ENCODE measurements at regions not wholly inside any gene's neighbourhood (a gene's known extent, or its start where the extent isn't known, plus 50 kb on each side); places are given as distances from the start of the nearest gene placed in this dataset.
A peak's percentile ranks its signal among the peaks of the same experiment; 100 is the strongest.
"Not testable (repeated sequence)": the region's sequence is repeated elsewhere in the genome, so short reads cannot be mapped to it uniquely, and the experiment has no call there.

DNA sequence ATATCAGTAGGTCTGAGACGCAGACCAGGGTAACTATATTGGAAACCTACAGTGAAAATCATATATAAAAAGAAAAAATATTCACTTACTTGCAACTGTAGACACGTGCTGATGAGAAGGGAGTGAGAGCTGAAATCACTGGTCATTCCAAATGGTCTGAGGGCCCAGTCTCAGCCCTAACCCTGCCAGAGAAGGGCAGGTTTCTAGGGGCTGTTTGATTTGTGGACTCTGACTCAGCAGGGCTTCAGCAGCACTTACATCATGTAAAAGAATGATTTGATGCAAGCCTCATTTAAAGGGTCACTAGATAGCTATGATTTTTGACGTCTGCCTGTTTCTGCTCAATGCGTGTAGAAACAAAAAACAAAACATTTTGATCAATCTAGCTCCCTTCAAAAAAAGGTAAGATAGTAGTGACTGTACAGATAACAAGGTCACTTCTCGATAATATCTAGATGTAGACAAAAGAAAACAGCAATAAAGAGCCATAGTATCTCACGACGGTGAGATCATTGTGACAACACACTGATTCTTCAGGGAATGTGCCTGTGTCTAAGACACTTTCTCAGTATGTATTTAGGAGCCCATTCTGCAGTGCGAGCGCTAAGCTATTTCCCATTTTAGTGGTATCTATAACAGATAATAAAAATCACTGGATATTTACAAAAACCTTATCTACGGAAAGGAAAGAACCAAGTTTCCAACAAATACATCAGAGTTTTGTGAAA is 307.2 kb downstream of the HIVEP2 start:
- DNase-seq (ENCODE audit: low spot score) = no peak

DNA sequence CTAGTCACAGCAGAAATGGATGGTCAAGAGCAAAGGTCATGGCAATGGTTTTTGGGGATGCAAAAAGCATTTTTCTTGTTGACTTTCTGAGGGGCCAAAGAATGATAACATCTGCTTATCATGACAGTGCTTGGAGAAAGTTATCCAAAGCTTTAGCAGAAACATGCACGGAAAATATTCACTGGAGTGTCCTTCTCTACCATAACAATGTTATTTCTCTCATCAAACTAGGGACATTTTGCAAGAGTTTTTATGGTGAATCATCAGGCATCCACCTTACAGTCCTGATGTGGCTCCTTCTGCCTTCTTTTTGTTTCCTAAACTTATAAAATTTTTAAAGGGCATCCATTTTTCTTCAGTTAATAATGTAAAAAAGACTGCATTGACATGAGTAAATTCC is 302.3 kb downstream of the HIVEP2 start:
- no peak for DNase-seq (ENCODE audit: low spot score)

DNA sequence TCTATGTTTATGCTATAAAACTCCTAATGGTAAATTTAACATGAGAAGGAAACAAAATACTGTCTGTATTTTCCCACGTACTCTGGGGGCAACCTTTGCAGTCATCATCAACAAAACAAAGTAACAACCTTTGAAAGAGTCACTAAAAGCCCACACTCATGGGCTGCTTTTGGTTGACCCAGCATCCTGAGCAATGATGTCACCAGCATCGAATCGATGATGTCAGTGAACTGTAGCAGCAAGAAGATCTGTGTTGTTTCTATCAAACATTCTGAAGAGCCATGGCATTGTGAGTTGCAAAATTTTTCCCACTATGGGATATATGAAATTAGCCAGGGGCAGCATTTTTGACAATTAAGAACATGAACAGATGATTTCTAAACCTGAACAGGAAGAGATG is 300.1 kb downstream of the HIVEP2 start:
- DNase-seq (ENCODE audit: low spot score) = no peak

DNA sequence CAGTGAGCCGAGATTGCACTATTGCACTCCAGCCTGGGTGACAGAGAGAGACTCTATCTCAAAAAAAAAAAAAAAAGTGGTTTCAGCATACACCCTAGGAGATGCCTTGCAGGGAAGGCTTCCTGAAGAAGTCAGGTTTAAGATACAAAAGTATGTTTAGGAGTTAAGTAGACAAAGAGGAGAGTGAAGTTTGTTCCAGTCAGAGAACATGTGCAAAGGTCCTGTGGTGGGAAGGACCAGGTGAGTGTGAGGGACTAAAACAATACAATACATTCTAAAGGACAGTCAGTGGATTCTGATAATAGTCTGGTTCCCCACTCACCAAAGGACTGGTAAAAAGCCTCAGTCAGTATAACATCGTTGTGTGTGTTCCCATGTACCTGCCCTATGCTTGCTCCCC is 299.3 kb downstream of the HIVEP2 start:
- no peak for DNase-seq (ENCODE audit: low spot score)

DNA sequence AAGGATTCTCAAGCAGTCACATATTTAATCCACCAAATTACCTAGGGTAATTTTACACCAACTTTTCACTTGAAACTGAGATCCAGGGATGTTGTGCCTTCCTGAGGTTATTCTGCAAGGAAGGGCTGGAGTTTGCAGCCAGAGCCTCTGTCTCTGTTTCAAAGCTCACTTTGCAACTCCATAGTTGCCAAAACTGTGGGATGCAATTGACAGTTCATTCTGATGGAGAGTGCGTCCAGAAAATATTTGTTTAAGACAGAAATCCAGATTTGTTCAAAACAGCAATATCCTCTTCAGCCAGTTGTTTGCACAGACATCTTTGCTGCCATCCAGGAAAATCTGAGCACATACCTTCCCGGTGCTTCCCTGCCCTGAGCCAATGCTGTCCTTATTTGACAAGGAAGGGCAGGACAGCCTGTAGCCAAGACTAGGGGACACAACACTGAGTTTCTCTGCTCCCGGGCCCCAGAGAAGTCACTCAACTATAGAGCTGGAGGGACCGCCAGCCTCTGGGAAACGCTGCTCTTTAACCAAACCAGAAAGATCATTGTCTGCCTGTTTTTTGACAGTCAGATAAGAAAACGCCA is 297.4 kb downstream of the HIVEP2 start:
- DNase-seq (ENCODE audit: low spot score) = no peak

DNA sequence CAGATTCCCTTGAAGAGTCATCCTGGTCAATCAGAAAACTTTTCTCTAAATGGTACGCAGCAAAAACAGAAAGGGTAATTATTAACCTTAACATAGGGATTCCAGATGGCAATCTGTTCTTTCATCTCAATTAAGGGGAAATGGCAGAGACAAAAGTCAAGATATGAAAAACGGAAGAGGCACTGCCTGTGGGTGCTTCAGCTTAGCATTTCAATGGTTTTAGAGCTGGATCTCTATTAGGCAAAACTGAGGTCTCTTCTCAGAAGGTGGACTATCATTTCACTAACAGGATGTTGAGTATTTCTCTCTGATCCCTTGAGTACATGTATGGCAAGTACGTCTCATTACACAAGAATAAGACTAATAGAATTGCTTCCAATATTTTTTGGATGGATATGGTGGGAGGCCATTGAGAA is 296.9 kb downstream of the HIVEP2 start:
- DNase-seq (ENCODE audit: low spot score) = no peak

DNA sequence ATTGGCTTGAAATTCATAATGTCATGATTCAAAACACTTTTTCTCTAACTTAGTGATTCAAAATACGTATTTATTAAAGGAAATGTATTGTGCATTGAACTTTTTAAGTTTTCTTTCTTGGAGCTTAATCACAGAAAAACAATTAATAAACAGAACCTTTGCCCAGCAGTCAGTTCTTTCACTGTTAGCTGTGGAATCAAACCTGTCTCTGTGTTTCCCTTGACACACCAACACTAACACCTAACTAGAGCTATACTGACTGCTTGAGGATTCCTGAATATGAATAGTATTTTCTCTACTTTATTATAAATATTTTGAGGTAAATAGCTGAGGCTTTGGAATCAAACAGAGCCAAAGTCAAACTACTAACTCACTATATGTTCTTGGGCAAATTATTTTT is 296.4 kb downstream of the HIVEP2 start:
- DNase-seq (ENCODE audit: low spot score) = no peak

DNA sequence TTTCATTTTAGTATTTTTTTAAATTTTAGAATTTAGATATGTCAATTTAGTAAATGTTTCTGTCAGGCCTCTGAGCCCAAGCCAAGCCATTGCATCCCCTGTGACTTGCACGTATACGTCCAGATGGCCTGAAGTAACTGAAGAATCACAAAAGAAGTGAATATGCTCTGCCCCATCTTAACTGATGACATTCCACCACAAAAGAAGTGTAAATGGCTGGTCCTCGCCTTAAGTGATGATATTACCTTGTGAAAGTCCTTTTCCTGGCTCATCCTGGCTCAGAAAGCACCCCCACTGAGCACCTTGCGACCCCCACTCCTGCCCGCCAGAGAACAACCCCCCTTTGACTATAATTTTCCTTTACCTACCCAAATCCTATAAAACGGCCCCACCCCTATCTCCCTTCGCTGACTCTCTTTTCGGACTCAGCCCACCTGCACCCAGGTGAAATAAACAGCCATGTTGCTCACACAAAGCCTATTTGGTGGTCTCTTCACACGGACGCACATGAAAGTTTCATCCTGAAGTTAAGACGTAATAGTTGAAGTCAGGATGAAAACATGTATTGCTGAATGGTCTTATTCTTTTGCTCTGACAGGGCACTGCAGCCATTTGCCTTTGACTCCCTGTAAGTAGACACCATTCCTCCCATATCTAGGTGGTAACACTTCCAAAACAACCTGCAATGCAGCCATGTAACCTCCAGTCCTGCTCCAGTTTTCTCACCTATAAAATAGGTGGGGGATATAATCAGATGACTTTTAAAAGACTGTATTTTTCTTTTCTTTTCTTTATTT is 295.3 kb downstream of the HIVEP2 start:
- not testable (repeated sequence) for DNase-seq (ENCODE audit: low spot score)

DNA sequence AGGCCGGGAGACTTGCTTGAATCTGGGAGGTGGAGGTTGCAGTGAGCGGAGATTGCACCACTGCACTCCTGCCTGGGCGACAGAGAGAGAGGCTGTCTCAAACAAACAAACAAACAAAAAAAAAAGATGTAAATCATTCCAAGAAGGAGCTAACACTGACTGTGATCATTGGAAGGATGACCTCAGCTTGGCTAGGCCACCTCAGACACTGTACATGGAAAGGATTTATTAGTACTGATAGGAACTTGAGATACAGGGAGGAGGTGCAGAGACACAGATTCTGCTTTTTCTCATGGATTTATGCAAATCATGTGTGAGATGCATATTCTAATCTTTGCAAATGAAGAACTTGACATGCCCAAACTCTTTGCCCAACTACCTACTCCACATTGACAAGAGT is 293.6 kb downstream of the HIVEP2 start:
- no peak for DNase-seq (ENCODE audit: low spot score)

DNA sequence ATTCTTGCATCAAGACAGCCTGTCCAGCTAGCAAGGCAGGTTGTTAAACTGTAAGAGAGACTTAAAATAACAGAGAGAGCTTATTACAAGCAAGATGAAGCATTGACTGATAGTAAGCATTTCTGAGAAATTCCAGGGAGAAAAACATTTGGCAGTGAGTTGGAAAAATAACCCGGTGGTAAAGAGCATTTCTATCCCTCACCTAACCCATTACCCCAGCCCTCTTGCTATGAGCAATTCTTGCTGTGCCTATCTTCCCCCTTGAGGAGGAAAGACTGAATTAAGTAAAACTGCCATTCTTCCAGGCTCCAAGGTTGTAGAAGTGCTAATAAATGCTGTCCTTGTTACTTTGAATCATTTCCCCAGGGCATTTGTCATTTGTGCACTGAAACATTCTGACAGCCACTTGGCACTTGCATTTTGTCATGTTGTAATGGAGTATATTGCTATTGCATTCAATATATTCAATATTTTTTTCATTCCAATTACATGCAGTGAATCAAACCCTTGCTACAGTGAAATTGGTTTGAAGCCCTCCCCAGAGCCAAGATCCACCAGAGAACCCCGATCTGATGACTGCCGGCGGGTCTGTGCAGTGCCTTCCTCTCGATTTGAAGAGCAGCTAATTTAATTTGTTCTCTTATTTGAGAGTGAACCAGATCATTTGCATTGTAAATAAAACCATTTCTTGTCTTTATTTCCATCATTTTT is 291.1 kb downstream of the HIVEP2 start:
- no peak for DNase-seq (ENCODE audit: low spot score)

DNA sequence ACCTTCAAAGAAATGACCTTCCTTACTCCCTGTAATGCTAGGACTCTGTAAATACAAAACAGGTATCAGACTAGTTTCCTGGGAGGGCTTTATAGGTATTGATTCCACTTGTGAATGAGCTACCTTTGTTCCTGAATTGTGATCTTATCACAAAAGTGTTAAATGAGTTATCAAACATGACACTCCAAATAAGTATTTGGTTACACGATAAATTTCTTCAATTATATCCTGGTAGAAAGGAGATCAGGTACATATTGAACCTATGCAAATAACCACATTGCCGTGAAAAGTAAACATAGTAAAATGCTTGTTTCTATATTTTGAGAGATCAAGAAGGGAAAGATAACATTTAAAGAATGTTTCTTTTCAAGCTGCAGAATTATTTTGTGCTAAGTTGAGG is 285.3 kb downstream of the HIVEP2 start:
- DNase-seq (ENCODE audit: low spot score) = no peak

DNA sequence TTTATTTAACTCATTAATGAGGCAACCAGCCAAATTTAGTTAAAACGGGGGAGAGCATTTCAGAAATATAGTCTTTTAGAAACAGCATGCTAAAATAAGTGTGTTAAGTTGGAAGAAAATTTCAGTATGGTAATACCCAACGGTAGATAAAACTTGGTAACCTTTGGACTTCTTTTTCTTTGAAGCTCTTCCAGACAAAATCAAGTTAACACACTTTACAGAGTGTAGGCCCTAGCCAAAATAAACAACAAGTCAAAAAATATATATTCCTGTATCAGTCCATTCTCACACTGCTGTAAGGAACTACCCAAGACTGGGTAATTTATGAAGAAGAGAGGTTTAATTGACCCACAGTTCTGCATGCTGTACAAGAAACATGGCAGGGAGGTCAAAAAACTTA is 279.6 kb downstream of the HIVEP2 start:
- DNase-seq (ENCODE audit: low spot score) = no peak

DNA sequence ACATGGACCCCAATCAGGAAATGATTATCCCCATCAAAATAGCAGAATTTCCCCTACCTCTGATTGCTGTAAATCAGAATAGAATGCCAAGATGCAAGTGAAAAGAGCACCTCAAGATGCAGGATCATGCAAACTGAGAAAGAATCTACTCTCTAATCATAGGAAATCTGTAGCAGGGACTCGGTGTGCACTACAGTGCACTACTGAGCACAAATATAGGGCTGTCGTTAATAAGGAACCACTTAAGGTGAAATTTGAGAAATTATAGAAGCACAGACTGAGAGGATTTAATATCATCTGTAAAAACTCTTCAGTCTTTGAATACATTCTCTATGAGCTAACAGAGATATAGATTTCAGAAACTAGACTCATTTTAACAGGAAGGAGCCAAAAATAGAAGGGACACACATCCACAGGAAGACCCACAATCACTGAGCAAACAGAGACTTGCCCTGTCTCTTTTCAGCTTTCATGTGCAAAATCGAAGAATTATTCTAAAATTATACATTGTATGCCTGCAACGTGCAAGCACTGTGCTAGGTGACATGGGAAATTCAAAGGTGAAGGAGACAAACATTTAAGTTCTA is 278.3 kb downstream of the HIVEP2 start:
- DNase-seq (ENCODE audit: low spot score) = no peak

DNA sequence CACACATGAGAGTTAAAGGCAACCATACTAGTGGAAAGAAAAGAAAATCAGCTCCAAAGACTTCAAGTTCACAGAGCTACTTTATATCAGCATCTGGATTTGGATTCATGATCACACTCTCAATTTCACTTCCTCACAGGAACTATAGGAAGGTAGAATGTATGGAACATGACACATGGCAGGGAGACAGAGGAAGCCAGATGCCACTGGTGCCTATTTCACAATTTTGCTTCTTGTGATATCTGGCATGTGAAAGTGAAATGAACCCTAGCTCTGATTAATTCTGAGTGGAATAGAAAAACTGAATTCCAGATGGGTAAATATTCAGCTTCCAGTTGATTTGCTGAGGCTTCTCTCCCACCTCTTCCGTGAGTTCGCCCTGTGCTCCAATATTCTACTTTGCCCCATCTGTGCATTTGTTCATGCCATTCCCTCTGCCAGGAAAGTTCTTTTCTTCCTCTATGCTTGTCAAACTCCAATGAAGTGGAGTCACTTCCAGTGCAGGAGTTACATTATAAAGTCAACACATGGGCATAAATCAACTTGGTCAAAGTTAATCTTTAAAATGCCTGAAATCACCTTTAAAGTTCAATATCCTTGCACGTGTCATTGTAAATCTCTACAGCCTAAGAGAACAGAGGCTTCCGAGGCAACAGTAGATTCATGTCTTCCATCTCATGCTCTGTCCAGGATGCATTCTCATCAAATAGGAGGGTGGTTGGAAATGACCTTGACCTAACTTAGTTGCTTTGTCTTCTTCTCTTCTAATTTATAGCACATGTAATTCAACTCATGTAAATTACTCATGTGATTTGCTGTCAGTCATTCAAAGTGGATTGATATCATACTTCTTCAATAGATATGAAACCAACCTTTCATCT is 275.3 kb downstream of the HIVEP2 start:
- no peak for DNase-seq (ENCODE audit: low spot score)

DNA sequence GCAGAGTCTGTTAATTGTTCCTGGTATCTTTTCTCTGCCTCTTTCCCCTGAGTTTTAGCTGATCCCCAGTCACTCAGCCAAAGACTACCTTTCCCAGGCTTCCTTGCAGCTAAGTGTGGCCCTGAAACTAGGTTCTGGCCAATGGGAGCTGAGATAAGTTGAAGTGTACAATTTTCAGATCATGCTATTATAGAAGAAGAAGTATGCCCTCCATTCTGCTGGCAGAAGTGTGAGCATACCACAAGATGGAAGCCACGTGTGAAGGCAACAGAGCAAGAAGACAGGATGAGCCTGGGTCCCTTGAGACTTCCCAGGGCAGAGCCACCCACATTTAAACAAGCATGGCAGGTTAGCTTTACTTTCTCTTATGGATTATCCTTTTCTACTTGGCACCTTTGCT is 273.2 kb downstream of the HIVEP2 start:
- no peak for DNase-seq (ENCODE audit: low spot score)

DNA sequence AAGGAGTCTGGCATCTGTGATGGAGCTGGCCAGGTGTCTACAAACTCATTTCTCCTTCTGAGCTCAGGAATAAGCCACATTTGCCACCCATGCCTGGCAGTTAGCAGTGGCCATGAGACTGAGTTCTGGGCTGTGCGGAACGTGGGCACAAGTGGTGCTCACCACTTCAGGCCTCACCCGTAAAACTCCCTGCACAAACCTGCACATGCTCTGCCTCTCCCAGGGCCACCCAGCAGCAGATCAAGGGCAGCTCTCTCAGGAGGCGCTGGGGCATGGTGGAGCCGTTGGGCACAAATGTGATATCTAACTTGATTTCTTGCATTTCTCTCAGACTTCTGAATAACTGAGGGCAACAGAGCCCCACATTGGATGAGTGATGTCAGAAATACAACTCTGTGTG is 269.5 kb downstream of the HIVEP2 start:
- no peak for DNase-seq (ENCODE audit: low spot score)

DNA sequence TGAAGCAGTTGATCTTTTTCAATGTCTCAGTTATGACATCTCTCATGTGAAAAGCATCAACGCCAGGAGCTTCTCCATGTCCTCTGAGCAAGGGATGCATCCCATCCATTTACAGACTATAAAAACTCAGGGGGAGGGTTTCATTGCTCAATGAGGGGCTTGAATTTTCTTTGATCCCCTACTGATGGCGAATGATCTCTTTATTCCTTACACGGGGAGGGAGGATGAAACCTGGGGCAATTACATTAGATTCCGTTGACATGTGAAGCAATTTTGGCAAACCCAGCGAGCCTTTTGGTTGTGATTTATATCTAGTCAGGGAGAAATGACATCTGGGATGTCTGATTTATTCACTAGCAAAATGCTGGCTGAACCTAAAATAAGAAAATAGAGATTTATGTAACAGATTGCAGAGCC is 268.9 kb downstream of the HIVEP2 start:
- no peak for DNase-seq (ENCODE audit: low spot score)

DNA sequence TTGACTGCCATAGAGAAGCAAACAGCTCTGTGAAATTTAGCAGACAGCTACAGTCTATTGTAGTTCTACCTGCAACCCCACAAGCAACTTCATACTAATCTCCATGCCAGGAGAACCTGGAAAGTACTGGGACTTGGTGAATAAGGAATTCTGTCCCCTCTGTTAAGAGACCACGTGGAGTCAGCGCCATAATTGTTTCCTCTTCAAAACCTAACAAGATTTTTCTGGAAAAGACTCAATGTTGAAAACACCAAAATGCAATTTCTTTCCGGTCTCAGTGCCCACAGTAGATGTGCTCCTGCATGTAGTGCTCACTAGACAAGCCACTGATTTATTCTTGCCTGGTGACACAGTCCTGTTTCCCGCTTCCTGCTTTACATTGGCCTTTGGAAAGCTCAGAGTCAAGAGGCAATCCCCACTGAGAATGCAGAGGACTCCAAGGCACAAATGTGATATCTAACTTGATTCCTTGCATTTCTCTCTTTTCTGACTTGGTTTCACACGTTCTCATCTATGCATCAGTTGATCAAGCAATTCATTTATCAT is 268.3 kb downstream of the HIVEP2 start:
- no peak for DNase-seq (ENCODE audit: low spot score)

DNA sequence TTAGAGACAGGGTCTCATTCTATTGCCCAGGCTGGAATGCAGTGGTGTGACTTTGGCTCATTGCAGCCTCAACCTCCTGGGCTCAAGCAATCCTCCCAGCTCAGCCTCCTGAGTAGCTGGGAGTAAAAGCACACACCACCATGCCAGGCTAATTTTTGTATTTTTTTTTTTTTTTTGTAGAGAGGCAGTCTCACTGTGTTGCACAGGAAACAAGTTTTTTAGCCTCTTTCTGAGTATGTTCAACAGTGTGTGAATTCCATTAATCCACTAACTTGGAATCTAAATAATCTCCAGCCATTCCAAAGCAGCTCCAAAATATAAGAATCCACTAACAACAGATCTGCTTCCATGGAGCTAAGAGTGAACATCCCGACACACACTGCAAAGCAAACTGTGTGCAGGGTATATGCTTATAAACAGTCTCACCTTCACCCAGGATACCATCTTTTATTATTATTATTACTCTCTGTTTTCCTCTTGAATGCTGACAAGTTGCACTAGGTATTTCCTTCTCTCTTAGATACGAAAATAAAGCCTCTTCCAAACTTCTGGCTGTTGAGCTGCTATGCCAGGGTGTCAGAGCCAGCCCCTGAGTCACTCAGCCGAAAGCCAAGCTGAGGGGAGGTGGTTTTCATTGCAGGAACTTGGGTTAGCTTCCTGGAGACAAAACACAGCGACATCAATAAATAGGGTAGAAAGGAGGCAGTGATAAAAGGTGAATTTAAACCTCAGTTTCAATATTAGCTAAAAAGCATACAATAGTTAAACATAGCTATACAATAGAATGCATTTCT is 264.9 kb downstream of the HIVEP2 start:
- peak; percentile 26 for DNase-seq (ENCODE audit: low spot score)

DNA sequence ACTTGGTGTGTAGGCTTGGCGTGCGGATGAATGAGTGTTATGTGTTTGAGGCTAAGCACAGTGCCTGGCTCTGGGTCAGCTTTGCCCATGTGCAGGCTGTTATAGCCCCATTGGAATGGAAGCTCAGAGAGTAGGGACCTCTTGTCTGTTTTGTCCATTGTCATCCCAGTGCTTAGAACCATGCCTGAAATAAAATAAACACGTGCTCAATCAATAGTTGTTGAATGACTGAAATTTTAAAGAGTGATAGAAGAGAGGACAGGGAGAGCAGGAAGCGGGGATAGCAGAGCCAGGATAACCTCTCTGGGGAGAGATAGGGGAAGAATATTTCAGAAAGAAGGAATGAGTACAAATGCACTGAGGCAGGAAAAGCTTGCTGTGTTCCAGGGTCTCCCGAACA is 263.9 kb downstream of the HIVEP2 start:
- DNase-seq (ENCODE audit: low spot score) = no peak
